Neural progenitor cell (in vitro differentiated cells): ENCODE measurements at regions not wholly inside any gene's neighbourhood (a gene's known extent, or its start where the extent isn't known, plus 50 kb on each side); places are given as distances from the start of the nearest gene placed in this dataset.

Experiments used
- EZH2 ChIP-seq: fragments of 200-600 bp; sonication (generic); IDR thresholded peaks from 2 replicates; pipeline ENCODE4 v1.6.1; 2017; ENCODE audit warnings: antibody characterized with exemption, mild to moderate bottlenecking, moderate library complexity
- EZH2phosphoT487 ChIP-seq: fragments of 200-600 bp; sonication (generic); IDR thresholded peaks from 2 replicates; pipeline ENCODE4 v1.6.1; 2017; ENCODE audit warnings: antibody characterized with exemption
- TF ChIP-seq, protein P1 (sequence below): fragments of 200-600 bp; sonication (generic); IDR thresholded peaks from 2 replicates; pipeline ENCODE4 v1.5.1; 2017; ENCODE audit warnings: antibody characterized with exemption, mild to moderate bottlenecking

DNA sequence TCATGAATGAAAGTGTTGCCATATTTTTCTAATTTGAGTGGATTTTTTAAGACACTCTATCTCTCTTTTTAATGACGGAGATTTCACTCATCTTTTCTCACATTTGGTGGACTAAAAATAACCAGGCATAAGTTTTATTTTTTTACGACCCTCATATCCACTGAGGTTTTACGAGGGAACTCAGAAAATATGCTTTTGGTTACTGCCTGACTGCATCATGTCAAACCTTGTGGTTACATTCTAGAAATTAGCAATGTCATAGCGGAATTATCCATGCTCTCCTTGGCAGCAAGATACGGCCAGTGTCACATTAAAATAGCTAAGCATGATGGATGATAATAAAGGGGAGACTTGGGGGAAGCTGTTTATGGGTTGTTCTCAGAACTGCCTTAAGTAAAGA lies 428.6 kb upstream of the FSHR start:
- TF ChIP-seq, protein P1, sequence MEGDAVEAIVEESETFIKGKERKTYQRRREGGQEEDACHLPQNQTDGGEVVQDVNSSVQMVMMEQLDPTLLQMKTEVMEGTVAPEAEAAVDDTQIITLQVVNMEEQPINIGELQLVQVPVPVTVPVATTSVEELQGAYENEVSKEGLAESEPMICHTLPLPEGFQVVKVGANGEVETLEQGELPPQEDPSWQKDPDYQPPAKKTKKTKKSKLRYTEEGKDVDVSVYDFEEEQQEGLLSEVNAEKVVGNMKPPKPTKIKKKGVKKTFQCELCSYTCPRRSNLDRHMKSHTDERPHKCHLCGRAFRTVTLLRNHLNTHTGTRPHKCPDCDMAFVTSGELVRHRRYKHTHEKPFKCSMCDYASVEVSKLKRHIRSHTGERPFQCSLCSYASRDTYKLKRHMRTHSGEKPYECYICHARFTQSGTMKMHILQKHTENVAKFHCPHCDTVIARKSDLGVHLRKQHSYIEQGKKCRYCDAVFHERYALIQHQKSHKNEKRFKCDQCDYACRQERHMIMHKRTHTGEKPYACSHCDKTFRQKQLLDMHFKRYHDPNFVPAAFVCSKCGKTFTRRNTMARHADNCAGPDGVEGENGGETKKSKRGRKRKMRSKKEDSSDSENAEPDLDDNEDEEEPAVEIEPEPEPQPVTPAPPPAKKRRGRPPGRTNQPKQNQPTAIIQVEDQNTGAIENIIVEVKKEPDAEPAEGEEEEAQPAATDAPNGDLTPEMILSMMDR = no peak
- TF ChIP-seq EZH2phosphoT487 (no peak), EZH2 (no peak)
